ENCODE measurements at regions not wholly inside any gene's neighbourhood (a gene's known extent, or its start where the extent isn't known, plus 50 kb on each side); places are given as distances from the start of the nearest gene placed in this dataset.

GRCh38 chr10:63021225-63021624, 111.9 kb upstream of the NRBF2 start:
- TF ChIP-seq CTCF (IDR thresholded peaks at IDR 0.05 in 2 of 3, conservative IDR thresholded peaks at IDR 0.05 in 1 of 3; ENCODE audit: borderline replicate concordance in 1 of 3, insufficient read depth in 1 of 3, low read depth in 2 of 3, low read length in 2 of 3) (no peak), POLR2AphosphoS5 (IDR thresholded peaks at IDR 0.05; ENCODE audit: low read depth, low read length) (no peak)

Measured in HCT116 (cell line).